ENCODE measurements at regions not wholly inside any gene's neighbourhood (a gene's known extent, or its start where the extent isn't known, plus 50 kb on each side); places are given as distances from the start of the nearest gene placed in this dataset.

- Histone ChIP-seq H3K4me3 (no peak overlapping the region), H3K27me3 (ENCODE audit: low read depth) (no peaks in the 10 kb centered on the region), H3K27ac (no peak overlapping the region), H3K36me3 (no peaks in the 10 kb centered on the region), H3K9me3 (no peaks in the 10 kb centered on the region), H3K4me1 (no peaks in the 10 kb centered on the region)
- DNase-seq = no peak
- TF ChIP-seq, protein P1, sequence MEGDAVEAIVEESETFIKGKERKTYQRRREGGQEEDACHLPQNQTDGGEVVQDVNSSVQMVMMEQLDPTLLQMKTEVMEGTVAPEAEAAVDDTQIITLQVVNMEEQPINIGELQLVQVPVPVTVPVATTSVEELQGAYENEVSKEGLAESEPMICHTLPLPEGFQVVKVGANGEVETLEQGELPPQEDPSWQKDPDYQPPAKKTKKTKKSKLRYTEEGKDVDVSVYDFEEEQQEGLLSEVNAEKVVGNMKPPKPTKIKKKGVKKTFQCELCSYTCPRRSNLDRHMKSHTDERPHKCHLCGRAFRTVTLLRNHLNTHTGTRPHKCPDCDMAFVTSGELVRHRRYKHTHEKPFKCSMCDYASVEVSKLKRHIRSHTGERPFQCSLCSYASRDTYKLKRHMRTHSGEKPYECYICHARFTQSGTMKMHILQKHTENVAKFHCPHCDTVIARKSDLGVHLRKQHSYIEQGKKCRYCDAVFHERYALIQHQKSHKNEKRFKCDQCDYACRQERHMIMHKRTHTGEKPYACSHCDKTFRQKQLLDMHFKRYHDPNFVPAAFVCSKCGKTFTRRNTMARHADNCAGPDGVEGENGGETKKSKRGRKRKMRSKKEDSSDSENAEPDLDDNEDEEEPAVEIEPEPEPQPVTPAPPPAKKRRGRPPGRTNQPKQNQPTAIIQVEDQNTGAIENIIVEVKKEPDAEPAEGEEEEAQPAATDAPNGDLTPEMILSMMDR (IDR thresholded peaks at IDR 0.05) = no peak
- intact Hi-C loops (cut with DNase I) = no loop called here
- no peak for ATAC-seq
Measured at GRCh38 chr1:14535619-14536355, 62.7 kb upstream of the KAZN start.

DNA sequence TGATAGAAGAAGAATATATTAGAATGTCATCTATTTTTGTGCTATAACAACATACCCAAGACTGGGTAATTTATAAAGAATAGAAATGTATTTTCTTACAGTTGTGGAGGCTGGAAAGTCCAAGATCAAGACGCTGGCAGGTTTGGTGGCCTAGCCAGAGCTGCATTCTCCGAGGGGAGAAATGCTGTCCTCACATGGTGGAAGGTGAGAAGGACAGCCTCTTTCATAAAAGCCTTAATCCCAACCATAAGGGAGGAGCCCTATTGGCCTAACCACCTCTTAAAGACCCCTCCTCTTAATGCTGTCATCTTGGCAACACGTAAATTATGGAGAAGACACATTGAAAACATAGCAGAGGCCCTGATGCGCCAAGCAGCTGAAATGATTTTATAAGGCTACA lies 60.1 kb upstream of the KAZN start:
- no peak for ATAC-seq
- no peak overlapping the region for H3K4me3 ChIP-seq
- intact Hi-C loops (cut with DNase I) = no loop called here

DNA sequence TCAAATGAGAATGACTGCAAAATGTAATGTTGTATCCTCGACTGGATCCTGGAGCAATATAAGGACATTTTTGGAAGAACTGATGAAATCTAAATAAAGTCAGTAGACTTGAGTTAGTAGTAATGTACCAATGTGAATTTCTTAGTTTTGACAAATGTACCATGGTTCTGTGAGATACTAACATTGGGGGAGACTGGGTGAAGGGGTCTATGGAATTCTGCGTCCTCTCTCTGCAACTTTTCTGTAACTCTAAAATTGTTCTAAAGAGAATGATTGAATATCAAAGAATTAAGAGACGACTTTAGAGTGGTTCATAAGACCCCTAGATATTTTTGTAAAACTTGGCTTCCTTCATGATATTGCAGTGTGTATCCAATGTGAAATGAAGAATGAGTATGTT lies 59.2 kb upstream of the KAZN start:
- H3K27me3 ChIP-seq (ENCODE audit: low read depth) = no peaks in the 10 kb centered on the region
- no peak overlapping the region for H3K27ac ChIP-seq
- ATAC-seq (no peak), DNase-seq (no peak)
- no peaks in the 10 kb centered on the region for H3K4me1 ChIP-seq
- no peaks in the 10 kb centered on the region for H3K36me3 ChIP-seq
- no peak overlapping the region for H3K4me3 ChIP-seq
- intact Hi-C loops (cut with DNase I) = no loop called here
- TF ChIP-seq, protein P1 (IDR thresholded peaks at IDR 0.05) = no peak
- no peaks in the 10 kb centered on the region for H3K9me3 ChIP-seq

More for the DNA sequence above, 60.1 kb upstream of the KAZN start:
- H3K9me3 ChIP-seq = no peaks in the 10 kb centered on the region
- H3K27ac ChIP-seq = no peak overlapping the region
- DNase-seq = no peak
- no peaks in the 10 kb centered on the region for H3K36me3 ChIP-seq
- H3K27me3 ChIP-seq (ENCODE audit: low read depth) = no peaks in the 10 kb centered on the region
- TF ChIP-seq, protein P1 (IDR thresholded peaks at IDR 0.05) = no peak
- H3K4me1 ChIP-seq = no peaks in the 10 kb centered on the region

- no peak for ATAC-seq
- no peaks in the 10 kb centered on the region for H3K36me3 ChIP-seq
- TF ChIP-seq, protein P1 (IDR thresholded peaks at IDR 0.05) = no peak
- no peaks in the 10 kb centered on the region for H3K4me1 ChIP-seq
- no peaks in the 10 kb centered on the region for H3K9me3 ChIP-seq
- no peak overlapping the region for H3K27ac ChIP-seq
- no peaks in the 10 kb centered on the region for H3K27me3 ChIP-seq (ENCODE audit: low read depth)
- no peak overlapping the region for H3K4me3 ChIP-seq
- DNase-seq = no peak
- intact Hi-C loops (cut with DNase I) = no loop called here
Measured at GRCh38 chr1:14539953-14540563, 58.4 kb upstream of the KAZN start.

DNA sequence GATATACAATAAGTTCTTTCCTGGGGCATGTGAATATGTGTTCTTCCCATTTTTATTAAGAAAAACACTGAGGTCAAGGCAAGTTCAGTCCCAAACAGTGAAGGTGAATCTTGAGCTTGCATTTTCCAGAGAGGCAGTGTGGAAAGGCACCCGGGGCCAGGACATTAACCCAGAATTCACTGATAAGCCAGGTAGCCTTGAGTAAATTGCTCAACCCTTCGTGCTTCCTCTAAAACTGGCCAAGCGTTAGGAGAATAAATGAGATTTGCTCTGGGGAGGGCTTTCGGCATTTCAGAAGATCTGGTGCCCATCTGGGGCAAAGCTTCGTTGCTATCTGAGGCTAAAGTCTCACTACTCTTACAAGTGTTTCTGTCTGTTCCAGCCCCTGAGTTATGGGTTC lies 57.1 kb upstream of the KAZN start:
- Histone ChIP-seq H3K36me3 (no peaks in the 10 kb centered on the region), H3K27me3 (ENCODE audit: low read depth) (no peaks in the 10 kb centered on the region), H3K27ac (no peak overlapping the region), H3K9me3 (no peaks in the 10 kb centered on the region), H3K4me3 (no peak overlapping the region), H3K4me1 (no peaks in the 10 kb centered on the region)
- no peak for ATAC-seq
- DNase-seq = no peak
- intact Hi-C loops (cut with DNase I) = no loop called here
- TF ChIP-seq, protein P1 (IDR thresholded peaks at IDR 0.05) = no peak

Data from lower lobe of right lung (tissue), 2 donors.